GM21737 (cell line): ENCODE measurements at regions not wholly inside any gene's neighbourhood (a gene's known extent, or its start where the extent isn't known, plus 50 kb on each side); places are given as distances from the start of the nearest gene placed in this dataset.
"Not testable (repeated sequence)": the region's sequence is repeated elsewhere in the genome, so short reads cannot be mapped to it uniquely, and the experiment has no call there.

Experiments
- ATAC-seq: cut with Tn5 transposase; IDR thresholded peaks from one replicate; pipeline ENCODE4 v1.9.1; 2021; ENCODE audit warnings: mild to moderate bottlenecking, moderate library complexity; ENCODE audit not compliant: unreplicated experiment

- no peak for ATAC-seq
Measured at GRCh38 chr1:56285554-56286402, 293.6 kb downstream of the PLPP3 start.

- no peak for ATAC-seq
Measured at GRCh38 chr1:56284928-56285327, 294.4 kb downstream of the PLPP3 start.

GRCh38 chr1:56278061-56278460, 301.3 kb downstream of the PLPP3 start:
- ATAC-seq, result no peak

- ATAC-seq, result no peak
Measured at GRCh38 chr1:56268519-56269140, 310.7 kb downstream of the PLPP3 start.

- no peak for ATAC-seq
Measured at GRCh38 chr1:56267611-56268010, 311.8 kb downstream of the PLPP3 start.

GRCh38 chr1:56266359-56266758, 313.0 kb downstream of the PLPP3 start:
- ATAC-seq, result no peak

GRCh38 chr1:56265216-56265615, 314.1 kb downstream of the PLPP3 start:
- no peak for ATAC-seq

GRCh38 chr1:56263908-56264307, 315.5 kb downstream of the PLPP3 start:
- ATAC-seq, result no peak

GRCh38 chr1:56258371-56258770, 321.0 kb downstream of the PLPP3 start:
- no peak for ATAC-seq

GRCh38 chr1:56257726-56258125, 321.6 kb downstream of the PLPP3 start:
- ATAC-seq, result no peak

GRCh38 chr1:56256153-56257000, 323.0 kb downstream of the PLPP3 start:
- ATAC-seq, result no peak

GRCh38 chr1:56255516-56256152, 323.7 kb downstream of the PLPP3 start:
- ATAC-seq, result no peak

- no peak for ATAC-seq
Measured at GRCh38 chr1:56254130-56254529, 325.2 kb downstream of the PLPP3 start.

- ATAC-seq, result no peak
Measured at GRCh38 chr1:56250809-56251208, 328.6 kb downstream of the PLPP3 start.

- ATAC-seq, result no peak
Measured at GRCh38 chr1:56249234-56249633, 330.1 kb downstream of the PLPP3 start.

- no peak for ATAC-seq
Measured at GRCh38 chr1:56248138-56248537, 331.2 kb downstream of the PLPP3 start.

GRCh38 chr1:56246726-56247125, 332.6 kb downstream of the PLPP3 start:
- not testable (repeated sequence) for ATAC-seq

- no peak for ATAC-seq
Measured at GRCh38 chr1:56240400-56240799, 339.0 kb downstream of the PLPP3 start.

- ATAC-seq, result no peak
Measured at GRCh38 chr1:56237491-56238064, 341.8 kb downstream of the PLPP3 start.

- ATAC-seq, result no peak
Measured at GRCh38 chr1:56236688-56237087, 342.7 kb downstream of the PLPP3 start.
